Lower leg skin (tissue), 4 donors: ENCODE measurements at regions not wholly inside any gene's neighbourhood (a gene's known extent, or its start where the extent isn't known, plus 50 kb on each side); places are given as distances from the start of the nearest gene placed in this dataset.

Source experiments
- DNase-seq, 2 donors: peaks; one replicate each; pipeline ENCODE4 v3.0.0-alpha.2; 2019; ENCODE audit warnings: low spot score in 2 of 2
- H3K4me3 ChIP-seq: fragments of 200-600 bp; sonication (generic); 2 replicates; pipeline ENCODE4 v1.5.1; 2017; ENCODE audit warnings: mild to moderate bottlenecking, low read depth; ENCODE audit not compliant: poor library complexity, severe bottlenecking
- POLR2A ChIP-seq, 2 donors: fragments of 450-650 bp; IDR thresholded peaks; one replicate each; pipeline ENCODE4 v1.6.1; 2016 to 2017; ENCODE audit warnings: antibody characterized with exemption in 2 of 2, mild to moderate bottlenecking in 1 of 2, moderate library complexity in 1 of 2
- WGBS, 2 donors: methylation state at CpG; one replicate each; pipeline ENCODE4 v1.1.5; 2018; 5-methylcytosine and 5-hydroxymethylcytosine counted together
- intact Hi-C: fragments of 100-400 bp; cut with DNase I; formaldehyde crosslinking; loops from one replicate; pipeline ENCODE4 v1.15.0; 2023; ENCODE audit warnings: low total_unique reads
- TF ChIP-seq, protein P1 (sequence below), 3 donors: fragments of 450-650 bp; IDR thresholded peaks; one replicate each; pipeline ENCODE4 v1.5.1; 2016; ENCODE audit warnings: antibody characterized with exemption in 3 of 3, mild to moderate bottlenecking in 3 of 3, moderate library complexity in 2 of 3

DNA sequence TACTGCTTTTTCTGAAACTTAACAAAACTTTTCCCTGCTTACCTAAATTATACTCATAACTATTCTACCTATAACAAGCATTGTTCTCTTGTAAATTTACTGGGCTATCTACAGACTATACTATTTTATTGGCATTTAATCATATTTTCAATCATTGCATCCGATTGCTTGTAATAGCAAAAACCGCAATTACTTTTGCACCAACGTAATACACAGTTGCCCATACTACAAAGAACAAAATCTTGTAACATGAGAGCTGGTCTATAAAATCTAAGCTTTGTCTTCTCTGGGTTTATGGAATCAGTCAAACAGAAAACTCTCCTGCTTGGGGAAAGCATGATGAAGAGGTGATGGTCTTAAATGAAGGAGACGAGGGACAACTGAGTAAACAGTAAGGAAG is 463.4 kb upstream of the ST6GAL2 start:
- TF ChIP-seq POLR2A (IDR thresholded peaks at IDR 0.05) = no peak
- TF ChIP-seq, protein P1, sequence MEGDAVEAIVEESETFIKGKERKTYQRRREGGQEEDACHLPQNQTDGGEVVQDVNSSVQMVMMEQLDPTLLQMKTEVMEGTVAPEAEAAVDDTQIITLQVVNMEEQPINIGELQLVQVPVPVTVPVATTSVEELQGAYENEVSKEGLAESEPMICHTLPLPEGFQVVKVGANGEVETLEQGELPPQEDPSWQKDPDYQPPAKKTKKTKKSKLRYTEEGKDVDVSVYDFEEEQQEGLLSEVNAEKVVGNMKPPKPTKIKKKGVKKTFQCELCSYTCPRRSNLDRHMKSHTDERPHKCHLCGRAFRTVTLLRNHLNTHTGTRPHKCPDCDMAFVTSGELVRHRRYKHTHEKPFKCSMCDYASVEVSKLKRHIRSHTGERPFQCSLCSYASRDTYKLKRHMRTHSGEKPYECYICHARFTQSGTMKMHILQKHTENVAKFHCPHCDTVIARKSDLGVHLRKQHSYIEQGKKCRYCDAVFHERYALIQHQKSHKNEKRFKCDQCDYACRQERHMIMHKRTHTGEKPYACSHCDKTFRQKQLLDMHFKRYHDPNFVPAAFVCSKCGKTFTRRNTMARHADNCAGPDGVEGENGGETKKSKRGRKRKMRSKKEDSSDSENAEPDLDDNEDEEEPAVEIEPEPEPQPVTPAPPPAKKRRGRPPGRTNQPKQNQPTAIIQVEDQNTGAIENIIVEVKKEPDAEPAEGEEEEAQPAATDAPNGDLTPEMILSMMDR (IDR thresholded peaks at IDR 0.05) = no peak
- no peak for DNase-seq
- intact Hi-C loops = no loop called here
- WGBS, 2 donors = 95 to 96% methylated on average over 4 of the region's 4 CpGs
- no peak overlapping the region for H3K4me3 ChIP-seq

DNA sequence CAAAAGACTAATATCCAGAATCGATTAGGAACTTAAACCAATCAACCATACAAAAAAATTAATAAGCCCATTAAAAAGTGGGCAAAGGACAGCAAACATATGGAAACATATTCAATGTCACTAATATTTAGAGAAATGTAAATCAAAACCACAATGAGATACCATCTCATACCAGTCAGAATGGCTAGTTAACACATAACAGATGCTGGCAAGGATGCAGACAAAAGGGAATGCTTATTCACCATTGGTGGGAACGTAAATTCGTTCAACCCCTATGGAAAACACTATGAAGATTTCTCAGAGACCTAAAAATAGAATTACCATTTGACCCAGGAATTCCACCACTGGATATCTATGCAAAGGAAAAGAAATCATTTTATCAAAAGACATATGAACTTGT is 468.2 kb upstream of the ST6GAL2 start:
- intact Hi-C loops = loop anchor here (5.0 kb wide), 1 partner anchor 607 kb away; no protein-coding TSS in a partner anchor
- TF ChIP-seq, protein P1 (IDR thresholded peaks at IDR 0.05) = no peak
- TF ChIP-seq POLR2A (IDR thresholded peaks at IDR 0.05) = no peak
- no peak for DNase-seq
- 69 to 79% methylated on average over 3 of the region's 3 CpGs for WGBS, 2 donors
- no peak overlapping the region for H3K4me3 ChIP-seq

DNA sequence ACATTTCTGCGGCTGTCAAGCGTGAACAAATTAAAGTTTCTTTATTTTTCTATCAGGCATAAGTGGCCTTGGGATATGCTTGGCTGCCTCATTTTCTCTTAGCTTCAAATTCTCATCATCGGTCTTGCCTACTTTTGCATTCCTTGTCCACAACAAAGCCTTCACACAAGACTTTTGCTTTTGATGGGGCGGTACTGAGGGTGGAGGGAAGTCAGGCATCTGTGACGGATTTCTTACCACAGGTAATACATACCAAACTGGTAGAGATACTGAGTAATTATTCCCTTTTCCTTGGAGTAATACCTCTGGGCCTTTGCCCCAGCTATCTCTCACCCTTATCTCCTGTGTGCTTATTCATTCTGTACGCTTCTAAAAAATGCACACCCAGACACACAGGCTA is 468.3 kb upstream of the RGPD4 start:
- no peak for DNase-seq
- intact Hi-C loops = no loop called here
- no peak overlapping the region for H3K4me3 ChIP-seq
- 80 to 81% methylated on average over 6 of the region's 6 CpGs for WGBS, 2 donors
- no peak for TF ChIP-seq POLR2A (IDR thresholded peaks at IDR 0.05)
- TF ChIP-seq, protein P1 (IDR thresholded peaks at IDR 0.05) = no peak

DNA sequence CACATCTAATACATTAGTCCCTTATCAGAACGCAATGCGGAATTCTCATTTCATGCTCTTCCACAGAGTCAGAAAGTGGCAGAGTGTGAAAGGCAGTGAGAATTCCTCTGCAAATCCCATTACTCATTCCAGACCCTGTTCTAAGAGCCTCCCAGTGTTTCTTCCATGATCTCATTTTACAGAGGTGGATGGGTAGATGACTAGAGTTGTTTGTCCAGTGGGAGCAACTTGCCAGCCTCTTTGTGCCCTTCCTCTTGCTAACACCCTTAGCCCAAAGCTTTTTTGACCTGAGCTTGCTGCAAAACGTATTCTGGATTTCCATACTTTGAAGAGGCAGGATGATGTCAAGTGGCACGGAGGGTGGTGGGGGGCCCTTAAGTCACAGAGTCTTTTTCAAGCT is 467.7 kb upstream of the RGPD4 start:
- intact Hi-C loops = no loop called here
- 69 to 76% methylated on average over 4 of the region's 4 CpGs for WGBS, 2 donors
- no peak for DNase-seq

DNA sequence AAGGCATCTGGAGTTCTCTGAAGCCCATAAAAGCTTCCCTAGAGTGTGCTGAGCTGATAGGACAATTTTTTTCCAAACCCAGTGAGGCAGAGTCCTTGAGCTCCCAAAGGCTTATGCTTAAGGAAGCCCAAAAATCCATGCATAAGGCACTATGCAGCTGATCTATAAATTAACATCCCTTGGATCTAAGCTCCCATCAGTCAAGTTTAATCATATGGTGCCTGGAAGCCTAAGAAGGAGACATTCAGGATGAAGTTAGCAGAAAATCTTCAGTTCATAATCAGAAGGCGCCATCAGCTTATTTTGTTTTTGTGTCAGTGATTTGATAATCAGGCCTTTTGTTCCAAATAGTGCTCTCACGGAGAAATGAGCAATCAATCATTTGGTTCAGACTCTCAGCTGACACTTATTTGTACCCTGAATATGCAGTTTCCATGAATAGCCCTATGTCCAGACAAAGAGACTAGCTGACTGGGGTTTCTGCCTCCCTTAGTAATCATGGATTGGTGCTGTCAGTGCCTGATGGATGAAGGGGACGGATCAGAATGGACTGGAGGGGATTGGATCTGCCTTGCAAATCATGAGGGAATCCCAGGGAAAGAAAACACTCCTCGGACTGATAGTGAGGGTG is 464.8 kb upstream of the RGPD4 start:
- intact Hi-C loops = no loop called here
- H3K4me3 ChIP-seq = no peak overlapping the region
- TF ChIP-seq, protein P1 (IDR thresholded peaks at IDR 0.05) = no peak
- no peak for TF ChIP-seq POLR2A (IDR thresholded peaks at IDR 0.05)
- DNase-seq = no peak
- WGBS, 2 donors = 76 to 82% methylated on average over 4 of the region's 4 CpGs

More for the DNA sequence above, 467.7 kb upstream of the RGPD4 start:
- no peak overlapping the region for H3K4me3 ChIP-seq
- no peak for TF ChIP-seq POLR2A (IDR thresholded peaks at IDR 0.05)
- TF ChIP-seq, protein P1 (IDR thresholded peaks at IDR 0.05) = no peak

DNA sequence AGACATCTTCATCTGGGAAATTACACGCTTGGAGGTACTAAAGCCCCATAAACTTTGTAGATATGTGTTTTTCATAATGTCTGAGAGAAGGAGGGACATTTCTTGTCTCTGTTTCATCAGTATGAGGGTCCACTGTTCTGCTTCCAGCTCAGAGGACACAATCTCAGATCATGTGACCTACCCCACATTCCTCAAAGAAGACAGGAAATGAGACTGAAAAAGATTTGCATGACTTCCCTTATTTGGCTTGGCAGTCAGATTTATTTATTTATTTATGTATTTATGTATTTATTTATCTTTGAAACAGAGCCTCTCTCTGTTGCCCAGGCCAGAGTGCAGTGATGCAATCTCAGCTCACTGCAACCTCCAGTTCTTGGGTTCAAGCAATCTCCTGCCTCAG is 463.7 kb upstream of the RGPD4 start:
- no peak for TF ChIP-seq POLR2A (IDR thresholded peaks at IDR 0.05)
- TF ChIP-seq, protein P1 (IDR thresholded peaks at IDR 0.05) = no peak
- no peak for DNase-seq
- no peak overlapping the region for H3K4me3 ChIP-seq
- intact Hi-C loops = no loop called here
- 96% methylated on average over 1 of the region's 1 CpG for WGBS, 2 donors
